Tibial nerve (tissue), 3 donors: ENCODE measurements at regions not wholly inside any gene's neighbourhood (a gene's known extent, or its start where the extent isn't known, plus 50 kb on each side); places are given as distances from the start of the nearest gene placed in this dataset.

ENCODE experiments used
- POLR2A ChIP-seq, 2 donors: fragments of 450-650 bp; IDR thresholded peaks; one replicate each; pipeline ENCODE4 v1.6.1; 2017; ENCODE audit warnings: antibody characterized with exemption in 2 of 2, mild to moderate bottlenecking in 2 of 2, moderate library complexity in 2 of 2
- TF ChIP-seq, protein P1 (sequence below), 5 experiments: fragments of 200-600 bp in 3 of 5; fragments of 450-650 bp in 2 of 5; sonication (generic) in 3 of 5; IDR thresholded peaks; one replicate each; pipeline ENCODE4 v1.5.1; 2016 to 2019; ENCODE audit warnings: antibody characterized with exemption in 5 of 5, mild to moderate bottlenecking in 3 of 5, moderate library complexity in 2 of 5

DNA sequence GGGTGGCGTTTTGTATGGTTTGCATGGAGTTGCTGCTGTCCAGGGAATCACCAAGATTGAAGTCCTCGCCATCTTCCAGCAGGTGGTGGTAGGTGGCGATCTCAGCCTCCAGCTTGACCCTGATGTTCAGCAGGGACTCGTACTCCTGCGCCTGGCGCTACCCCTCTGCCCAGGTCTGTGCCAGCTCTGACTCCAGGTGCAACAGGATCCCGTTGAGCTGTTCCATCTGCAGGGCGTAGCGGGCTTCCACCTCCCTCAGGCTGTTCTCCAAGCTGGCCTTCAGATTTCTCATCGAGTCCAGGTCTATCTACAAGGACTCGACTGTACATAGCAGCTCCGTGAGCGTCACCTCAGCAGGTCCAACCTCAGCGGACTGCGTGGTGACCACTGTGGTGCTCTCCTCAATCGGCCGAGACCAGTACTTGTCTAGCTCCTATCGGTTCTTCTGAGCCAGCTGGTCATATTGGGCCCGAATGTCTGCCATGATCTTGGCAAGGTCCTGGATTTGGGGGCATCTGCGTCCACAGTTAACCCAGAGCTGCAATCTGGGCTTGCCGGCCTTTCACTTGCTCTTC is 1584.8 kb upstream of the ACO1 start:
- TF ChIP-seq, protein P1, sequence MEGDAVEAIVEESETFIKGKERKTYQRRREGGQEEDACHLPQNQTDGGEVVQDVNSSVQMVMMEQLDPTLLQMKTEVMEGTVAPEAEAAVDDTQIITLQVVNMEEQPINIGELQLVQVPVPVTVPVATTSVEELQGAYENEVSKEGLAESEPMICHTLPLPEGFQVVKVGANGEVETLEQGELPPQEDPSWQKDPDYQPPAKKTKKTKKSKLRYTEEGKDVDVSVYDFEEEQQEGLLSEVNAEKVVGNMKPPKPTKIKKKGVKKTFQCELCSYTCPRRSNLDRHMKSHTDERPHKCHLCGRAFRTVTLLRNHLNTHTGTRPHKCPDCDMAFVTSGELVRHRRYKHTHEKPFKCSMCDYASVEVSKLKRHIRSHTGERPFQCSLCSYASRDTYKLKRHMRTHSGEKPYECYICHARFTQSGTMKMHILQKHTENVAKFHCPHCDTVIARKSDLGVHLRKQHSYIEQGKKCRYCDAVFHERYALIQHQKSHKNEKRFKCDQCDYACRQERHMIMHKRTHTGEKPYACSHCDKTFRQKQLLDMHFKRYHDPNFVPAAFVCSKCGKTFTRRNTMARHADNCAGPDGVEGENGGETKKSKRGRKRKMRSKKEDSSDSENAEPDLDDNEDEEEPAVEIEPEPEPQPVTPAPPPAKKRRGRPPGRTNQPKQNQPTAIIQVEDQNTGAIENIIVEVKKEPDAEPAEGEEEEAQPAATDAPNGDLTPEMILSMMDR (IDR thresholded peaks at IDR 0.05): no peak
- no peak for TF ChIP-seq POLR2A (IDR thresholded peaks at IDR 0.05)
